K562 (cell line): ENCODE measurements at regions not wholly inside any gene's neighbourhood (a gene's known extent, or its start where the extent isn't known, plus 50 kb on each side); places are given as distances from the start of the nearest gene placed in this dataset.
A peak's percentile ranks its signal among the peaks of the same experiment; 100 is the strongest.

ENCODE experiments used
- ATAC-seq: fragments of 200-7000 bp; cut with Tn5 transposase; 3 replicates; pipeline ENCODE4 v1.9.1; 2020; ENCODE audit warnings: moderate library complexity
- BruUV-seq: library from RNA; stranded (reverse); fragments of 400-500 nt; replicated peaks from 2 replicates; lab custom pipeline; 2021; lab: Mats Ljungman, UMichigan
- CTCF ChIA-PET: fragments of 300-600 bp; formaldehyde crosslinking; extraction: SDS; loops from one replicate; lab custom pipeline; 2021; ENCODE audit warnings: low intra/inter-chr PET ratio; lab: Yijun Ruan, JAX
- POLR2A ChIA-PET: fragments of 300-600, 350-650 bp; sonication (Branson Sonifier 250); formaldehyde crosslinking; extraction: SDS; loops from one replicate; lab custom pipeline; 2021; ENCODE audit warnings: antibody characterized with exemption, inconsistent platforms; lab: Yijun Ruan, JAX
- DNase-seq, 4 experiments: peaks; one replicate each; pipeline versions ENCODE4 v3.0.0 to v3.0.0-alpha.2; 2011 to 2018; ENCODE audit warnings: low spot score in 3 of 4, mixed read lengths in 3 of 4; ENCODE audit errors: extremely low read depth in 1 of 4
- FAIRE-seq: peaks from 2 replicates; lab custom pipeline; 2011; peaks lifted over from hg19 to GRCh38; lab: Jason Lieb, UNC
- H2AFZ ChIP-seq: 2 replicates; pipeline ENCODE4 v1.6.0; 2011; ENCODE audit warnings: low read depth, low read length, control low read depth, inconsistent platforms
- H3K27ac ChIP-seq: fragments of 200-600 bp; 3 replicates; pipeline ENCODE4 v1.8.0; 2011; ENCODE audit warnings: low read depth, mild to moderate bottlenecking, control low read depth, inconsistent platforms, low read length, moderate library complexity, mixed read lengths; ENCODE audit errors: extremely low read depth
- H3K27me3 ChIP-seq, 2 experiments: fragments of 300-600 bp in 1 of 2; 2 replicates in 1 of 2; 3 replicates in 1 of 2; pipeline versions ENCODE4 v1.6.0 to v1.8.0; 2011; ENCODE audit warnings: inconsistent platforms in 2 of 2, low read length in 2 of 2, mild to moderate bottlenecking in 1 of 2, mixed read lengths in 1 of 2, moderate library complexity in 1 of 2; ENCODE audit not compliant: control insufficient read depth in 2 of 2, insufficient read depth in 2 of 2
- H3K36me3 ChIP-seq: fragments of 300-600 bp; 3 replicates; pipeline ENCODE4 v1.8.0; 2011; ENCODE audit warnings: mild to moderate bottlenecking, low read length, inconsistent platforms; ENCODE audit not compliant: control insufficient read depth, insufficient read depth
- H3K4me1 ChIP-seq, 2 experiments: fragments of 200-600 bp in 1 of 2; replicated peaks in 1 of 2; 2 replicates in 1 of 2; 3 replicates in 1 of 2; pipeline versions ENCODE4 v1.5.1 to v1.8.0; 2011; ENCODE audit warnings: inconsistent platforms in 2 of 2, low read length in 2 of 2, mild to moderate bottlenecking in 1 of 2, mixed read lengths in 1 of 2, moderate library complexity in 1 of 2; ENCODE audit not compliant: control insufficient read depth in 2 of 2, insufficient read depth in 2 of 2
- H3K4me2 ChIP-seq: 2 replicates; pipeline ENCODE4 v1.6.1; 2011; ENCODE audit warnings: low read length, control low read depth, inconsistent platforms, mixed read lengths; ENCODE audit not compliant: insufficient read depth
- H3K4me3 ChIP-seq: fragments of 200-600 bp; sonication (generic), shearing (Covaris generic); 2 replicates; pipeline ENCODE4 v1.5.1; 2016; ENCODE audit warnings: control low read depth, inconsistent platforms
- H3K79me2 ChIP-seq: fragments of 200-600 bp; 3 replicates; pipeline ENCODE4 v1.8.0; 2011; ENCODE audit warnings: low read length, inconsistent platforms; ENCODE audit not compliant: control insufficient read depth, insufficient read depth
- H3K9ac ChIP-seq, 2 experiments: 2 replicates each; pipeline versions ENCODE4 v1.6.0 to v1.6.1; 2011; ENCODE audit warnings: low read depth in 2 of 2, low read length in 2 of 2, control low read depth in 1 of 2, inconsistent platforms in 1 of 2, mild to moderate bottlenecking in 1 of 2, mixed read lengths in 1 of 2; ENCODE audit not compliant: insufficient read depth in 1 of 2
- H3K9me1 ChIP-seq: one replicate; pipeline ENCODE4 v1.6.0; 2011; ENCODE audit warnings: inconsistent platforms, mild to moderate bottlenecking, low read length, moderate library complexity; ENCODE audit not compliant: control insufficient read depth, insufficient read depth
- H3K9me3 ChIP-seq: replicated peaks from 2 replicates; pipeline ENCODE4 v1.5.1; 2011; ENCODE audit warnings: low read depth, low read length, inconsistent platforms; ENCODE audit not compliant: control insufficient read depth, insufficient read depth
- H4K20me1 ChIP-seq: replicated peaks from 2 replicates; pipeline ENCODE4 v1.6.1; 2011; ENCODE audit warnings: low read length, inconsistent platforms, mixed read lengths; ENCODE audit not compliant: control insufficient read depth, insufficient read depth
- HCFC1 ChIP-seq: IDR thresholded peaks from 2 replicates; pipeline ENCODE4 v1.6.1; 2012; ENCODE audit warnings: low read depth, low read length, improper control_type of control experiment
- PURB ChIP-seq: sonication (generic); formaldehyde crosslinking; IDR thresholded peaks from 2 replicates; pipeline ENCODE4 v1.9.0; 2021; ENCODE audit warnings: low read depth, mild to moderate bottlenecking, missing genetic modification reagents
- PYGO2 ChIP-seq: fragments of 450-650 bp; IDR thresholded peaks from 2 replicates; pipeline ENCODE4 v1.6.1; 2016; ENCODE audit warnings: mild to moderate bottlenecking, missing genetic modification characterization, moderate library complexity, missing compliant biosample characterization
- RBM39 ChIP-seq: fragments of 200-400 bp; formaldehyde crosslinking; optimal IDR thresholded peaks from 2 replicates; pipeline ENCODE3; 2018; ENCODE audit warnings: low read depth, low read length
- TFE3 ChIP-seq: fragments of 450-650 bp; formaldehyde crosslinking; IDR thresholded peaks from 2 replicates; pipeline ENCODE4 v1.4.0; 2020; ENCODE audit warnings: mild to moderate bottlenecking, mixed read lengths
- ZSCAN32 ChIP-seq: fragments of 450-650 bp; formaldehyde crosslinking; IDR thresholded peaks from 2 replicates; pipeline ENCODE4 v1.4.0; 2020; ENCODE audit warnings: mild to moderate bottlenecking, moderate library complexity
- WGBS: fragments of 100-300 bp; shearing (Covaris generic); methylation state at CpG from one replicate; pipeline ENCODE4 v1.1.6; 2016; ENCODE audit warnings: low coverage, mixed read lengths; ENCODE audit not compliant: insufficient coverage; ENCODE audit errors: missing lambda C conversion rate; 5-methylcytosine and 5-hydroxymethylcytosine counted together
- in situ Hi-C: fragments of 300-500 bp; cut with MboI; formaldehyde crosslinking; loops from 4 replicates; pipeline ENCODE4 v1.15.0; 2018; ENCODE audit warnings: inconsistent platforms, mixed read lengths
- intact Hi-C: fragments of 100-400 bp; cut with micrococcal nuclease; formaldehyde crosslinking; loops from 2 replicates; pipeline ENCODE4 v1.14.2; 2022
- TF ChIP-seq, protein P1 (sequence below): sonication (generic); formaldehyde crosslinking; IDR thresholded peaks from 2 replicates; pipeline ENCODE4 v1.5.0; 2020; ENCODE audit warnings: missing genetic modification reagents

DNA sequence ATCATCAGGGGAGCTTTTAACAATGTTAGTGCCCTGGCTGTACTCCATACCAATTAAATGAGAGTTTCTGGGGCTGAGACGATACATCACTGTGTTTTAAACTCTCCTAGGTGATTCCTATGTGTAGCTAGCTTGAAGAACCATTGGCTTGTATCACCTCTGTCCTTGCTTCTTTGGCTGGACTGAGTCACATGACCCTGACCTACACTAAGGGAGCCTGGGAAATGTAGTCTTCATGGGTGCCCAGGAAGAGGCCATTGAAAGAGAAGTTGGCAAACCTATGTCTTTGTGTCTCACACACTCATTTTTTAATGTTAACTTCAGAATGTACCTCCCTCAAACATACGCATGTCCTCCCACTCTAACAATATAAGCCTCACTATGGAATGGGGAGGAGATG, 506.6 kb downstream of the DHX35 start:
- Histone ChIP-seq H3K4me1 (no peaks in the 10 kb centered on the region), H3K4me2 (no peak overlapping the region), H3K4me3 (no peak overlapping the region), H3K9me1 (no peaks in the 10 kb centered on the region), H2AFZ (no peak overlapping the region), H3K27me3 (no peaks in the 10 kb centered on the region), H3K27ac (no peak overlapping the region), H3K9ac (no peak overlapping the region), H3K9me3 (no peaks in the 10 kb centered on the region), H4K20me1 (no peaks in the 10 kb centered on the region), H3K79me2 (no peaks in the 10 kb centered on the region), H3K36me3 (no peaks in the 10 kb centered on the region)
- intact Hi-C loops = no loop called here
- FAIRE-seq = no peak
- no peak for DNase-seq
- ATAC-seq = no peak
- in situ Hi-C loops = no loop called here
- ChIA-PET POLR2A (no interaction called here), CTCF (no interaction called here)
- TF ChIP-seq, protein P1, sequence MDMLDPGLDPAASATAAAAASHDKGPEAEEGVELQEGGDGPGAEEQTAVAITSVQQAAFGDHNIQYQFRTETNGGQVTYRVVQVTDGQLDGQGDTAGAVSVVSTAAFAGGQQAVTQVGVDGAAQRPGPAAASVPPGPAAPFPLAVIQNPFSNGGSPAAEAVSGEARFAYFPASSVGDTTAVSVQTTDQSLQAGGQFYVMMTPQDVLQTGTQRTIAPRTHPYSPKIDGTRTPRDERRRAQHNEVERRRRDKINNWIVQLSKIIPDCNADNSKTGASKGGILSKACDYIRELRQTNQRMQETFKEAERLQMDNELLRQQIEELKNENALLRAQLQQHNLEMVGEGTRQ (CRISPR knock-in tag) = peak; percentile 56; the same call in 1 of the 2 replicates
- TF ChIP-seq HCFC1 (peak; percentile 47; the same call in 1 of the 2 replicates), PYGO2 (tag) (no peak), PURB (no peak), ZSCAN32 (CRISPR knock-in tag) (no peak), TFE3 (peak; percentile 55), RBM39 (no peak)
- no TSS peak for BruUV-seq
- 3% methylated on average over 2 of the region's 2 CpGs for WGBS
